KG1 (cell line): ENCODE measurements at regions not wholly inside any gene's neighbourhood (a gene's known extent, or its start where the extent isn't known, plus 50 kb on each side); places are given as distances from the start of the nearest gene placed in this dataset.
"Not testable (repeated sequence)": the region's sequence is repeated elsewhere in the genome, so short reads cannot be mapped to it uniquely, and the experiment has no call there.

Source experiments
- DNase-seq: peaks from one replicate; lab custom pipeline; 2025; lab: John Stamatoyannopoulos, UW

DNA sequence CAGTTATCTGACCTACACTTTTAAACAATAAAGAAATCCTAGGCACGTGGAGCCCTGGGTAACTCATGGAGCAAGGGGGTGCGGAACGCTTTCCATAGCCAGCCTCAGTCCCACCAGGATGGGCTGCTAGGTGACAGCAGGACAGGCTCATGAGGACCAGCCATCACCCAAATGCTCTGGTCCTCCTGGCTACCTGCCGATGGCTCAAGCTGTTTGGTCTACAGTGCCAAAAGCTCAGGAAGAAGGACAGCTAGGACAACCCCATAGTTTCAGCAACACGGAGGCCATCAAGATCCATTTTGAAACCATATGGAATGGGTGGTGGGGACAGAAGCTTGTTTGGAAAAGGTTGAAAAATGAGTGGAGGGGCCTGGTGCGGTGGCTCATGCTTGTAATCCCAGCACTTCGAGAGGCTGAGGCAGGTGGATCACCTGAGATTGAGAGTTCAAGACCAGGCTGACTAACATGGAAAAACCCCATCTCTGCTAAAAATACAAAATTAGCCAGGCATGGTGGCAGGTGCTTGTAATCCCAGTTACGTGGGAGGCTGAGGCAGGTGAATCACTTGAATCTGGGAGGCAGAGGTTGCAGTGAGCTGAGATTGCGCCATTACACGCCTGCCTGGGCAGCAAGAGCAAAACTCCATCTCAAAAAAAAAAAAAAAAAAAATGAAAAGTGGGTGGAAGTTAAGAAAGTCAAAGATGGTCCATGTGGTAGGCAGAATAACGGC, 93.7 kb upstream of the ALDH3B2 start:
- not testable (repeated sequence) for DNase-seq

DNA sequence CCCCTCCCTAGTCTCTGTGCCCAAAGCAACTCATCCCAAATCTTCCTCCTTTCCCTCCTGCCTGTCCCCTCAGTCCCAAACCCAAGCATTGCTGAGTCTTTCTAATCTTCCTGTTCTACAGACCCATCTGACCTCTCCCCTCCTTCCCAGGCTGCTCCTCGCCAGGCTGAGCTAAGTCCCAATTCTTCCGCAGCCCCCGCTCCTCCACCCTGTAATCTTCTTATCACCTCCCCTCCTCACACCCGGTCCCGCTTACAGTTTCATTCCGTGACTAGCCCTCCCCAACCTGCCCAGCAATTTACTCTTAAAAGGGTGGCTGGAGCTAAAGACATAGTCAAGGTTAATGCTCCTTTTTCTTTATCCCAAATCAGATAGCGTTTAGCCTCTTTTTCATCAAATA, 86.8 kb upstream of the ALDH3B2 start:
- not testable (repeated sequence) for DNase-seq

DNA sequence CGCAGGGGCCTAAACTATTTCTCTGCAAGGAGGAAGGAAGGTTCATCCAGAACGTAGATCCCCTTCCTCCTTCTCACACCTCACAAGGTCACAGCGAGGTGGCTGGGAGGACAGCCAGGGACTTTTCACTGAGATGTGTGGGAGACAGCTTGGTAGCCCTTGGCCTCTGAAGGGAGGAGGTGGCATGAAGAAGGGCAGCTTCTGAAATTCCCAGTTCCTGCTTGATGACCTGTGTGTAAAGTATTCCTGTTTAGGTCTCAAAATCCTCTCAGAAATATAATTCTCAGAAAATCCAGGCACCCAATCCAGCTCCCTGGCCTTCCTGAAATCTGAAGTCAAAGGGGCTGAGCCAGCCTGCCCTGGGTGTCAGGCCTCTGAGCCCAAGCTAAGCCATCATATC, 84.9 kb upstream of the ALDH3B2 start:
- not testable (repeated sequence) for DNase-seq

DNA sequence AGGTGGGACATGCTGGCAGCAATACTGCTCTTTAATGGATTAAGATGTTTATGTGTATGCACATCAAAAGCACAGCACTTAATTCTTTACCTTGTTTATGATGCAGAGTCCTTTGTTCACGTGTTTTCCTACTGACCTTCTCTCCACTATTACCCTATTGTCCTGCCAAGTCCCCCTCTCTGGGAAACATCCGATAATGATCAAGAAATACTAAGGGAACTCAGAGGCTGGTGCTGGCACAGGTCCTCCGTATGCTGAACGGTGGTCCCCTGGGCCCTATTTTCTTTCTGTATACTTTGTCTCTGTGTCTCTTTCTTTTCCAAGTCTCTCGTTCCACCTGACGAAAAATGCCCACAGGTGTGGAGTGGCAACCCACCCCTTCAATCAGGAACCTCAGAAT, 84.0 kb upstream of the ALDH3B2 start:
- DNase-seq = not testable (repeated sequence)

DNA sequence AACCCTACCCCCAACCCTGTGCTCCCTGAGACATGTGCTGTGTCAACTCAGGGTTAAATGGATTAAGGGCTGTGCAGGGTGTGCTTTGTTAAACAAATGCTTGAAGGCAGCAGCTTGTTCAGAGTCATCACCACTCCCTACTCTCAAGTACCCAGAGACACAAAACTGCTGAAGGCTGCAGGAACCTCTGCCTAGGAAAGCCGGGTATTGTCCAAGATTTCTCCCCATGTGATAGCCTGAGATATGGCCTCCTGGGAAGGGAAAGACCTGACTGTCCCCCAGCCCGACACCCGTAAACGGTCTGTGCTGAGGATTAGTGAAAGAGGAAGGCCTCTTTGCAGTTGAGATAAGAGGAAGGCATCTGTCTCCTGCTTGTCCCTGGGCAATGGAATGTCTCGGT, 83.6 kb upstream of the ALDH3B2 start:
- not testable (repeated sequence) for DNase-seq

DNA sequence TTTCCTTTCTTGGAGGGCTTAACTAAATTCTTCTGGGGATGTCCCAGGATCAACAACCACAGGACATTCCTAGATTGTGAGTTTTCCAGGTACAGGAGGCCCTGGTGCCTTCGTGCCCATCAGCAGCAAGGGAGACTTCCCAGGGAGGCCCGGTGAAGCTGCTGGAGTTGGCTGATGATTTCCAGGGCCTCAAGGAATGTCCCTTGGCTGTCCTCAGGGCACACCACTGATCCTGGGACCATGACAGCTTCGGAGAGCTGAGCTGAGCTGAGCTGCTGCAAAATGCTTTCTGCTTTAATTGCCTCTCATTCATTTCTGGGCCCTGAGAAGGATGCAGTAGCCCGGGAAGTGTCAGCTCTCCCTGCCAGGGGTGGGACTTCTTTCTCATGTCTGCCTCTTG, 79.4 kb upstream of the ALDH3B2 start:
- not testable (repeated sequence) for DNase-seq

DNA sequence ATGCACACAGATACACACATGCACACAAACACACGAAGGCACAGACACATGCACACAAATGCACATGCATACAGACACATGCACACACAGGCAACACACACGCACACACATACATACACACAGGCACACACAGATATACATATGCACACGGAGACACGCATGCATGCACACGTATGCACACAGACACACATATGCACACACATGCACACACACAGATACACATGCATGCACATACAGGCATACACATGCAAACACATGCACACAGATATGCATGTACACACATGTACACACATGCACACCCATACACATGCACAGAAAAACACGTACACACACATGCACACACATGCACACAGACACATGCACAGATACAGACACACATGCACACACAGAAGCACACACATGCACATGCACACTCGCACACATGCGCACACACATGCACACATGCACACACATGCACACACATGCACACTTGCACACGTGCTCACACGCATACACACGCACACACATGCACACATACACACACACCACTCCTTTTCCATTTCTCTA, 70.8 kb upstream of the ALDH3B2 start:
- DNase-seq = no peak

DNA sequence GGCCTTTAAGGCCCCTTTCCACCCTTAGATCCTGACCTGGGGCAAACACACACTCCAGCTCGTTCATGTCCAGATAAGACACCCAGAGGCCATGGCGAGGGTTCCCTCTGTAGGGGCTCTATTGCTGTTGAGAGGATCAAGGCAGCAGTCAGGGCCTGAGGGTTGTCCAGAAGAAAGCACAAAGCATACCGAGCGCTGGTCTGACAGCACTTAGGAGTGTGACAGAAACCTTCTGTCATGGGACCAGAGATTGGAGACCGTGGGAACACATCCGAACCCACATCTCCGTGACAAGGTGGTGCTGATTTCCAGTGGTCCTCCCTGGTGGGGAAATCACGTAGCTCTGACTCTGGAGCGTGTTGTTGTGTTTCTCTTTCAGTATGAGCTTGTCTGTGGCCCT, 69.8 kb upstream of the ALDH3B2 start:
- not testable (repeated sequence) for DNase-seq

DNA sequence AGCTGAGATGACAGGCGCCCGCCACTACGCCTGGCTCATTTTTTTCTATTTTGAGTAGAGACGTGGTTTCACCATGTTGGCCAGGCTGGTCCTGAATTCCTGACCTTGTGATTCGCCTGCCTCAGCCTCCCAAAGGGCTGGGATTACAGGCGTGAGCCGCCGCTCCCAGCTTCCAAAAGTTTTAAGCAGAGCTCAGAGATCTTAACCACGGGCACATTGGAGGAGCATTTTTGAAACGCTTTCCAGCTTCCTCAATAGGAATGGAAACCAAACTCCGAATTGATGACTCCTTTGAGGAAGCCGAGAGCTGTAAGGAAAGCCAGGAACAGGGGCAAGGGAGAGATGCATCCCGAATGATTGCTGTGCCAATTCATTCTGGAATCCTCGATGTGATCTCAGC, 63.8 kb upstream of the ALDH3B2 start:
- not testable (repeated sequence) for DNase-seq

DNA sequence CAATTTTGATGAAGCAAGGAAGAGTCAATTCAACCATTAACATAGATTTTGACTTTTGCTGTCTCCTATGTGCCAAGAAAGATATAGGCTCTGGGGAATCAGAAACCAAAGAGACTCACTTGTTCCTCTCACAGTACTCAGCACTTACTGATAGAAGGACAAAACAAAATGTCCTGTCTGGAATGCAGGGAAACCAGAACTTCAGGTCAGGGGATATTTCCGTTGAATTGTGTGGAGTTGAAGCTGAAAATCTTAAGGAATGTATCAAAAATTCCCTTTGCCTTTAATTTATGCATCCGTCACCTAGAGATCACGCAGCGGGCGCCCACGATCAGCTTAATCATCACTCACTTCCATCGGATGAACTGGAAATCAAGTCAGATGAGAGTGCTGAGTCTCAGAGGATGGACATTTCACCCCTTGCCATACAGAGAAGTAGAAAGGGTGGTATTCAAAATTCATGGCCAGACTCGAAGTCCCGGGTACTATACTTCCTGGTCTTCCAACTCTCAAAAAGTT, 63.2 kb upstream of the ALDH3B2 start:
- DNase-seq = not testable (repeated sequence)

DNA sequence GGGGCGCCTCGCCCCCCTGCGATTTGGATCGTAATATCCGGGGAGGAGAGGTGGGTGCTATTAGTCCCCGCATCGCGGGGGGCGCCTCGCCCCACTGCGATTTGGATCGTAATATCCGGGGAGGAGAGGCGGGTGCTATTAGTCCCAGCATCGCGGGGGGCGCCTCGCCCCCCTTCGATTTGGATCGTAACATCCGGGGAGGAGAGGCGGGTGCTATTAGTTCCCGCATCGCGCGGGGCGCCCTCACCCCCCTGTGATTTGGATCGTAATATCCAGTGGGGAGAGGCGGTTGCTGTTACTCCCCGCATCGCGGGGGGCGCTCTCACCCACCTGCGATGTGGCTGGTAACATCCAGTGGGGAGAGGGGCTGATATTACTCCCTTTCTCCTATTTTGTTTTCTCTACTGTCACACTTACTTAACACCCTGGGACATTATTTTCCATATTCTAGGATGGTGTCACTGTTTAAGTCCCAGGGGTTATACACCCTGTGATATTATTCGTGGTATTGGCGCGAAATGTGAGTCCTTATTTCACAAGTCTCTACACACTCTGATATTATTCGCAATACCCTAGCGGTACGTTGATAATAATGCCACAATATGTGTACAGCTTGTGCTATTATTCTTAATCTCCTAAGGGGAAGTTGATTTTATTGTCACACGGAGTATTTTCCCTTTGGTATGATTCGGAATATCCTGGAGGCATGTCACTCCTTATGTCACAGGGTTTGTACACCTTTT, 57.8 kb upstream of the ALDH3B2 start:
- no peak for DNase-seq

DNA sequence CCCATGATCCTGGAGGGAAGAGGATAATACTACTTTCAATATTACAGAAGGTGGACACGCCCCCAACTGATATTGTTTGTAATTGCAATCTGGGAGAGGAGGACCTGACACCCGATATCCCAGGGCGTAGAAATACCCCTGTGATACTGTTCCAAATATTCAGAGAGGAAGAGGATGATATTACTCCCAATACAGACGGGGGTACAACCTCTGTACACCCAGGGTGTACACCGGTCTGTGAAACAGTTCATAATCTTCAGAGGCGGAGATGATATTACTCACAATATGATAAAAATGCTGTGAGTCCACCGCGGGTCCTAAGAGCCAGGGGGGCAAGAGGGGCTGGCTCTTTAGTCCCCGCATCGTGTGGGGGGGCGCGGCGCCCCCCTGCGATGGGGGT, 57.2 kb upstream of the ALDH3B2 start:
- no peak for DNase-seq

DNA sequence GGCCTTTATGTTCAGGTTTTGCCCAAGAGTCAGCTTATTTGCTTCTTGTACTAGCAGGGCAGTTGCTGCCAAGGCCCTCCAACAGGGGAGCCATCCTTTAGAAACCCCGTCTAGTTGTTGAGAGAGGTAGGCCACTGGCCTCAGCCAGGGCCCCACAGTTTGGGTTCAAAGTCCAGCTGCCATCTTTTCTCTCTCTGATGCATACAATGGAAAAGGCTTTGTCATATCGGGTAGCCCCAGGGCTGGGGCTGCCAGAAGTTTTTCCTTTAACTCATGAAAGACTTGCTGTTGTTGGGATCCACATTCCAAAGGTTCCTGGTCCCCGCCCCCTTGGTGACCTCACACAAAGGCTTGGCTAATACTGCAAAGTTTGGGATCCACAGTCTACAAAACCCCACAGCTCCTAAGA, 53.7 kb upstream of the ALDH3B2 start:
- DNase-seq = not testable (repeated sequence)

DNA sequence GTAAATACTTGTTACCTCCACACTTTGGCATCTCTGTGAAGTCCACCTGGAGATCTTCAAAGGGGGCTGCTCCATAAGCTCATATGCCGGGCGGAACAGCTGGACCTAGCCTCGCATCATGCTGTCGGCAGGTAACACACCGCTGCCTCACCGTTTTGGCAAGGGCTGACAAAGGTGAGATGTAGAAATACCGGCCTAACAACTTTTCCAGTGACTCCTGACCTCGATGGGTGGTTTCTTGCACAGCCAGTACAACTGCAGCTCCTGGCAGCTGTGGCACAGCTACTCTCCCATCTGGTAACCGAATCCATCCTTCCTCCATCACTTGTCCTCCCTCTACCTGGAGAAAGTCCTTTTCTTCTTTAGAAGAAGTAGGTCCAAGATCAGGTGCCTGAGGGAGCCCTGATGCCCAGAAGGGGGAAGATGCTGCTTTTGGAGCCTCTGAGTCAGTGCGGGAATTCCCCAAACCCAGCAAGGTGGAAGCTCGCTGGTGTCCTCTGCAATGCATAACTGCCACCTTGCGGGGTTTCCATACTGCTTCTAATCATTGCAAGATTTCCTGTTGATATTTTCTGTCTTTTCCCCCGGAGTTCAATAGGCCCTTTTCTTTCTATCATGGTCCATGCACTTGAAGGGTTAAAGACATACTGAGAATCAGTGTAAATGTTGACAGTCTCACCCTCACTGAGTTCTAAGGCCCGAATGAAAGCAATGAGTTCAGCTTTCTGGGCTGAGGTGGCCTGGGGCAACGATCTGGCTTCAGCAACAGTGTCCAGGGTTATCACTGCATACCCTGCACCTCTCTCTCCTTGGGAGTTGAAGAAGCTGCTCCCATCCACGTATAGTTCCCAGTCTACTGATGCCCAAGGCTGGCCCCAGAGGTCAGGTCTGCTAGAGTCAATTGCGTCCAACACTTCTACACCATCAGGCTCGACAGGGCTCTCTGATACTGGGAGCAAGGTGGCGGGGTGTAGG, 52.9 kb upstream of the ALDH3B2 start:
- not testable (repeated sequence) for DNase-seq
